ENCODE measurements at regions not wholly inside any gene's neighbourhood (a gene's known extent, or its start where the extent isn't known, plus 50 kb on each side); places are given as distances from the start of the nearest gene placed in this dataset.

DNA sequence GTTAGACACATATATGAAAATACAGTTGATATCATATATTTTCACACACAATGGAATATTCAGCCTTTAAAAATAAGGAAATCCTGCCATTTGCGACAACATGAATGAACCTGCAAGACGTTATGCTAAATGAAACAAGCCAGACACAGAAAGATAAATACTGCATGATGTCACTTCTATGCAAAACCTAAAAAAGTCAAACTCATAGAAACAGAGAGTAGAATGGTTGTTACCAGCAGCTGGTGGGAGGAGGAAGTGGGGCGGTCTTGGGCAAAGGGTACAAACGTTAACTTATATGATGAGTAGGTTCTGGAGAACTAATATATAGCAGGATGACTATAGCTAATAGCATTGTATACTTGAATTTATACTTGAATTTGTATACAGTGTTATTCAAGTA is 213.2 kb upstream of the NR2F2 start:
- H3K4ac ChIP-seq (ENCODE audit: low read depth, low read length), result no peak overlapping the region
- WGBS (ENCODE audit: extremely low coverage, insufficient coverage, insufficient read length), result no CpG with 5 or more reads among the region's 4 CpGs

GRCh38 chr15:96119734-96120133 is 210.8 kb upstream of the NR2F2 start:
- H3K9me3 ChIP-seq (ENCODE audit: insufficient read depth, low read depth, low read length), result peaks cover 1% of the 10 kb centered on the region
- H3K27me3 ChIP-seq (ENCODE audit: insufficient read depth, low read length), result no peaks in the 10 kb centered on the region
- H3K79me2 ChIP-seq (ENCODE audit: control insufficient read depth, insufficient read depth, low read length, poor library complexity), result peaks cover 1% of the 10 kb centered on the region
- no peak overlapping the region for H3K9ac ChIP-seq (ENCODE audit: low read length)
- H3K4me3 ChIP-seq (ENCODE audit: low read depth, low read length), result no peak overlapping the region
- no peak overlapping the region for H3K4me2 ChIP-seq (ENCODE audit: low read length)
- H2BK12ac ChIP-seq (ENCODE audit: low read length), result no peak overlapping the region
- peaks cover 4 to 8% of the 10 kb centered on the region in 2 experiments for H3K4me1 ChIP-seq (ENCODE audit: control insufficient read depth in 1 of 2, insufficient read depth in 2 of 2, low read length in 2 of 2)
- H3K79me1 ChIP-seq (ENCODE audit: low read length), result peaks cover 8% of the 10 kb centered on the region
- H4K12ac ChIP-seq (ENCODE audit: low read depth, low read length), result no peak overlapping the region
- H2AK5ac ChIP-seq (ENCODE audit: low read length), result no peak overlapping the region
- H2BK5ac ChIP-seq (ENCODE audit: low read depth, low read length, poor library complexity), result no peak overlapping the region
- peak; percentile 90 to 95 for DNase-seq
- H3K14ac ChIP-seq (ENCODE audit: low read length), result no peak overlapping the region
- no peak overlapping the region for H3K27ac ChIP-seq (ENCODE audit: low read depth, low read length)
- no peaks in the 10 kb centered on the region for H3K36me3 ChIP-seq (ENCODE audit: control insufficient read depth in 1 of 2, insufficient read depth in 2 of 2, low read length in 2 of 2)
- no peak overlapping the region for H3K4ac ChIP-seq (ENCODE audit: low read depth, low read length)
- H4K8ac ChIP-seq (ENCODE audit: low read depth, low read length), result no peak overlapping the region
- H2AFZ ChIP-seq (ENCODE audit: insufficient read depth, low read length, poor library complexity), result no peak overlapping the region
- no peak overlapping the region for H3K18ac ChIP-seq (ENCODE audit: low read length)
- no CpG with 5 or more reads among the region's 12 CpGs for WGBS (ENCODE audit: extremely low coverage, insufficient coverage, insufficient read length)
- no peak overlapping the region for H2BK120ac ChIP-seq (ENCODE audit: insufficient read depth, low read length, poor library complexity)
- no peak overlapping the region for H4K91ac ChIP-seq (ENCODE audit: low read depth, low read length)
- no peak overlapping the region for H3K23ac ChIP-seq (ENCODE audit: low read length)

More for the DNA sequence above, 213.2 kb upstream of the NR2F2 start:
- Histone ChIP-seq H4K8ac (ENCODE audit: low read depth, low read length) (no peak overlapping the region), H3K18ac (ENCODE audit: low read length) (no peak overlapping the region), H3K14ac (ENCODE audit: low read length) (no peak overlapping the region), H3K79me1 (ENCODE audit: low read length) (peaks cover 4% of the 10 kb centered on the region), H2BK12ac (ENCODE audit: low read length) (no peak overlapping the region), H3K4me1 (ENCODE audit: control insufficient read depth in 1 of 2, insufficient read depth in 2 of 2, low read length in 2 of 2) (peaks cover 2% of the 10 kb centered on the region in 2 experiments), H4K12ac (ENCODE audit: low read depth, low read length) (no peak overlapping the region), H3K36me3 (ENCODE audit: control insufficient read depth in 1 of 2, insufficient read depth in 2 of 2, low read length in 2 of 2) (no peaks in the 10 kb centered on the region), H4K91ac (ENCODE audit: low read depth, low read length) (no peak overlapping the region), H3K27me3 (ENCODE audit: insufficient read depth, low read length) (no peaks in the 10 kb centered on the region), H3K79me2 (ENCODE audit: control insufficient read depth, insufficient read depth, low read length, poor library complexity) (peaks cover 1% of the 10 kb centered on the region), H3K9ac (ENCODE audit: low read length) (no peak overlapping the region), H3K9me3 (ENCODE audit: insufficient read depth, low read depth, low read length) (peaks cover 2% of the 10 kb centered on the region), H3K4me3 (ENCODE audit: low read depth, low read length) (no peak overlapping the region), H2BK120ac (ENCODE audit: insufficient read depth, low read length, poor library complexity) (no peak overlapping the region), H3K4me2 (ENCODE audit: low read length) (no peak overlapping the region), H2AK5ac (ENCODE audit: low read length) (no peak overlapping the region), H2AFZ (ENCODE audit: insufficient read depth, low read length, poor library complexity) (no peak overlapping the region), H3K27ac (ENCODE audit: low read depth, low read length) (no peak overlapping the region), H2BK5ac (ENCODE audit: low read depth, low read length, poor library complexity) (no peak overlapping the region), H3K23ac (ENCODE audit: low read length) (no peak overlapping the region)
- no peak for DNase-seq

DNA sequence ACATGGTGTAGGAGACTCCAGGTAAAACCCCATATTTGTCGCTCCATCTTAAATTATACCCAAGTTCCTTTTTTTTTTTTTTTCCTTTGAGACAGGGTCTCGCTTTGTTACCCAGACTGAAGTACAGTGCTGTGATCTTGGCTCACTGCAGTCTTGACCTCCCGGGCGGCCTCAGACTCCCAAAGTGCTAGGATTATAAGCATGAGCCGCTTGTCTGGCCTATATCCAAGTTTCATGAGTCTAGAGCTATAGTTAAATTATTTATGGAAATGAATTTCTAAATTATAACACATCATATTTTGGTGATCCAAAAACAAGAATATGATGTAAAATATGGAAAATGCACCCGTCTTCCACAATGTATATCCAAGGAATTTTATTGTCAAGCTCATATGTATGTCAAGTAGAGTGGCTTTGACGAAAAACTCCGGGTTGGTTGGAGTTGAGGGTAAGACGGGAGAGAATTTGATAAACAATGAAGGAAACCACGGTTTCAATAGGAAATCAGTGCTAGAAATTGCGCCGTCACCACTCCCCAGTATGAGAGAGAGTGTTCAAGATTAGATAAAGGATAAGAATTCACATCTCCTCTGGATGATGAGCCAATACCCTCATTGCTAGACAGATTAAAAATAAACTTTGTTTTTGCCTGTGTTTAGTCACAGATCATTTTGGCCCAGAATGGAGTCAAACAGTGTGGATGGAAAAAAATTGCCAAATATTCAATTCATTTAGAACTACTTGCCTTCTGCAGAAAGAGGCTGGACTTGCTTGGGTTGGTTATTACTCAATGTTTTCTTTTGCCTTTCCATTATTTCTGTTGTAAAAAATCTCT is 209.2 kb upstream of the NR2F2 start:
- Histone ChIP-seq H3K4me3 (ENCODE audit: low read depth, low read length) (no peak overlapping the region), H2BK12ac (ENCODE audit: low read length) (no peak overlapping the region), H3K9me3 (ENCODE audit: insufficient read depth, low read depth, low read length) (no peaks in the 10 kb centered on the region), H4K8ac (ENCODE audit: low read depth, low read length) (no peak overlapping the region), H3K27me3 (ENCODE audit: insufficient read depth, low read length) (no peaks in the 10 kb centered on the region), H2BK5ac (ENCODE audit: low read depth, low read length, poor library complexity) (no peak overlapping the region), H2AFZ (ENCODE audit: insufficient read depth, low read length, poor library complexity) (no peak overlapping the region), H3K23ac (ENCODE audit: low read length) (no peak overlapping the region), H3K4me2 (ENCODE audit: low read length) (no peak overlapping the region), H3K4ac (ENCODE audit: low read depth, low read length) (no peak overlapping the region), H2AK5ac (ENCODE audit: low read length) (no peak overlapping the region), H3K18ac (ENCODE audit: low read length) (no peak overlapping the region), H3K79me2 (ENCODE audit: control insufficient read depth, insufficient read depth, low read length, poor library complexity) (peaks cover 1% of the 10 kb centered on the region), H2BK120ac (ENCODE audit: insufficient read depth, low read length, poor library complexity) (no peak overlapping the region), H3K36me3 (ENCODE audit: control insufficient read depth in 1 of 2, insufficient read depth in 2 of 2, low read length in 2 of 2) (no peaks in the 10 kb centered on the region), H3K27ac (ENCODE audit: low read depth, low read length) (no peak overlapping the region), H3K4me1 (ENCODE audit: control insufficient read depth in 1 of 2, insufficient read depth in 2 of 2, low read length in 2 of 2) (peaks cover 6 to 8% of the 10 kb centered on the region in 2 experiments), H3K14ac (ENCODE audit: low read length) (no peak overlapping the region), H3K9ac (ENCODE audit: low read length) (no peak overlapping the region), H4K91ac (ENCODE audit: low read depth, low read length) (no peak overlapping the region), H4K12ac (ENCODE audit: low read depth, low read length) (no peak overlapping the region), H3K79me1 (ENCODE audit: low read length) (peaks cover 7% of the 10 kb centered on the region)
- peak; percentile 2 to 61 for DNase-seq
- WGBS (ENCODE audit: extremely low coverage, insufficient coverage, insufficient read length), result no CpG with 5 or more reads among the region's 12 CpGs

- H3K4me2 ChIP-seq (ENCODE audit: low read length), result no peak overlapping the region
- DNase-seq, result no peak
- WGBS (ENCODE audit: extremely low coverage, insufficient coverage, insufficient read length), result no CpG with 5 or more reads among the region's 5 CpGs
Observed at GRCh38 chr15:96122077-96123027, 208.1 kb upstream of the NR2F2 start.

More at GRCh38 chr15:96122077-96123027, 208.1 kb upstream of the NR2F2 start:
- no peaks in the 10 kb centered on the region for H3K9me3 ChIP-seq (ENCODE audit: insufficient read depth, low read depth, low read length)
- H4K12ac ChIP-seq (ENCODE audit: low read depth, low read length), result no peak overlapping the region
- no peak overlapping the region for H4K8ac ChIP-seq (ENCODE audit: low read depth, low read length)
- no peak overlapping the region for H3K4me3 ChIP-seq (ENCODE audit: low read depth, low read length)
- no peak overlapping the region for H3K27ac ChIP-seq (ENCODE audit: low read depth, low read length)
- no peak overlapping the region for H3K9ac ChIP-seq (ENCODE audit: low read length)
- peaks cover 1% of the 10 kb centered on the region for H3K79me2 ChIP-seq (ENCODE audit: control insufficient read depth, insufficient read depth, low read length, poor library complexity)
- H2AK5ac ChIP-seq (ENCODE audit: low read length), result no peak overlapping the region
- H3K36me3 ChIP-seq (ENCODE audit: control insufficient read depth in 1 of 2, insufficient read depth in 2 of 2, low read length in 2 of 2), result no peaks in the 10 kb centered on the region
- H4K91ac ChIP-seq (ENCODE audit: low read depth, low read length), result no peak overlapping the region
- no peak overlapping the region for H2BK120ac ChIP-seq (ENCODE audit: insufficient read depth, low read length, poor library complexity)
- peaks cover 6 to 8% of the 10 kb centered on the region in 2 experiments for H3K4me1 ChIP-seq (ENCODE audit: control insufficient read depth in 1 of 2, insufficient read depth in 2 of 2, low read length in 2 of 2)
- no peak overlapping the region for H2AFZ ChIP-seq (ENCODE audit: insufficient read depth, low read length, poor library complexity)
- peaks cover 8% of the 10 kb centered on the region for H3K79me1 ChIP-seq (ENCODE audit: low read length)
- no peak overlapping the region for H3K23ac ChIP-seq (ENCODE audit: low read length)
- H2BK5ac ChIP-seq (ENCODE audit: low read depth, low read length, poor library complexity), result no peak overlapping the region
- no peak overlapping the region for H3K4ac ChIP-seq (ENCODE audit: low read depth, low read length)
- no peak overlapping the region for H3K14ac ChIP-seq (ENCODE audit: low read length)
- no peaks in the 10 kb centered on the region for H3K27me3 ChIP-seq (ENCODE audit: insufficient read depth, low read length)
- H2BK12ac ChIP-seq (ENCODE audit: low read length), result no peak overlapping the region
- no peak overlapping the region for H3K18ac ChIP-seq (ENCODE audit: low read length)

Data from trophoblast cell (in vitro differentiated cells and primary cell).